ENCODE measurements at regions not wholly inside any gene's neighbourhood (a gene's known extent, or its start where the extent isn't known, plus 50 kb on each side); places are given as distances from the start of the nearest gene placed in this dataset.

GRCh38 chr5:2801577-2802525, 50.4 kb upstream of the IRX2 start:
- Mint-ChIP-seq H3K4me1 (peaks cover 14% of the 10 kb centered on the region), H3K27me3 (ENCODE audit: low read depth, poor library complexity) (peaks cover 20% of the 10 kb centered on the region), H3K4me3 (no peak overlapping the region), H3K36me3 (ENCODE audit: low read depth) (no peaks in the 10 kb centered on the region), H3K27ac (no peak overlapping the region), H3K9me3 (no peaks in the 10 kb centered on the region)
- TF ChIP-seq CTCF (IDR thresholded peaks at IDR 0.05) = no peak
- DNase-seq = no peak
